ENCODE measurements at regions not wholly inside any gene's neighbourhood (a gene's known extent, or its start where the extent isn't known, plus 50 kb on each side); places are given as distances from the start of the nearest gene placed in this dataset.

GRCh38 chr9:106085479-106085878 lies 391.1 kb downstream of the TMEM38B start:
- Histone ChIP-seq H3K36me3 (no peaks in the 10 kb centered on the region), H3K27ac (no peak overlapping the region), H3K4me1 (ENCODE audit: control insufficient read depth in 1 of 2, low read depth in 2 of 2) (no peaks in the 10 kb centered on the region), H3K9me3 (no peaks in the 10 kb centered on the region), H3K27me3 (replicated peaks; ENCODE audit: insufficient read depth) (no peaks in the 10 kb centered on the region), H3K4me3 (no peak overlapping the region)
- DNase-seq (ENCODE audit: low spot score), result no peak
- TF ChIP-seq CTCF (IDR thresholded peaks at IDR 0.05), result no peak
- no peak for ATAC-seq (ENCODE audit: insufficient number of reproducible peaks, low FRiP score, low read depth)

DNA sequence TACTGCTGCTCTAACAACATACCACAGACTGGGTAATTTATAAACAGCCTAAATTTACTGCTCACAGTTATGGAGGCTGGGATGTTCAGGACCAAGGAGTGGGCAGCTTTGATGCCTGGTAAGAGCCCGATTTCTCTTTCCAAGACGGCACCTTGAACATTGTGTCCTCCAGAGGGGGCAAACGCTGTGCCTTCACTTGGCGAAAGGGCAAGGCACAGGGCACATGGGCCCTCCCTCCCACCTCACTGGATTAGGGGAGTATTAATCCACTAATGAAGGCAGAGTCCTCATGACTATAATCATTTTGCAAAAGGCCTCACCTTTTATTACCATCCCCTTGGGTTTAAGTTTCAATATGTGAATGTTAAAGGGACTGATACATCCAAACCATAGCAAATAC lies 397.7 kb downstream of the TMEM38B start:
- no peak for TF ChIP-seq CTCF (IDR thresholded peaks at IDR 0.05)

GRCh38 chr9:106102821-106103220 lies 408.5 kb downstream of the TMEM38B start:
- Histone ChIP-seq H3K27ac (no peak overlapping the region), H3K4me3 (no peak overlapping the region), H3K36me3 (no peaks in the 10 kb centered on the region), H3K9me3 (no peaks in the 10 kb centered on the region), H3K27me3 (replicated peaks; ENCODE audit: insufficient read depth) (no peaks in the 10 kb centered on the region), H3K4me1 (ENCODE audit: control insufficient read depth in 1 of 2, low read depth in 2 of 2) (no peaks in the 10 kb centered on the region)
- TF ChIP-seq CTCF (IDR thresholded peaks at IDR 0.05), result no peak
- no peak for DNase-seq (ENCODE audit: low spot score)
- no peak for ATAC-seq (ENCODE audit: insufficient number of reproducible peaks, low FRiP score, low read depth)

More for the DNA sequence above, 397.7 kb downstream of the TMEM38B start:
- no peak for ATAC-seq (ENCODE audit: insufficient number of reproducible peaks, low FRiP score, low read depth)
- H3K27ac ChIP-seq, result no peak overlapping the region
- H3K36me3 ChIP-seq, result no peaks in the 10 kb centered on the region
- H3K9me3 ChIP-seq, result no peaks in the 10 kb centered on the region
- no peak for DNase-seq (ENCODE audit: low spot score)
- H3K27me3 ChIP-seq (replicated peaks; ENCODE audit: insufficient read depth), result no peaks in the 10 kb centered on the region
- H3K4me1 ChIP-seq (ENCODE audit: control insufficient read depth in 1 of 2, low read depth in 2 of 2), result no peaks in the 10 kb centered on the region
- no peak overlapping the region for H3K4me3 ChIP-seq

DNA sequence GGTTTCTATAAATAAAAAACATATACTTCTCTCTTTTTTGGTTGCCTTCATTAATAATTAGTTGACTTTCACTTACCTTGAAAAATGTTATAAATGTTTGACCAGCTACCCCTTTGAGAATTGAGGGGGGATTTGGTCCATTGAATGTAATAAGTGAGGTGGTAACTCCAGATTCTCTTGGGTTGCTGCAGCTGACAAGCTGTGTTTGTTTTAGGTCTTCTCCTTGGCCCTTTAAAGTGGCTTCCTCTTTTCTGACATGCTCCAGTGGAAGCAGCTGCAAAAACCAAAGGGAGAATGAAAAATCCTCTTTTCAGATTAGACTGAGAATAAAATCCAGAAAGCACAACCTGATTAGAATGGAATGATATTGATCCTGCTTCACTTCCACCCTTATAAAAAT lies 410.5 kb downstream of the TMEM38B start:
- no peak for ATAC-seq (ENCODE audit: insufficient number of reproducible peaks, low FRiP score, low read depth)
- Histone ChIP-seq H3K27me3 (replicated peaks; ENCODE audit: insufficient read depth) (no peaks in the 10 kb centered on the region), H3K4me1 (ENCODE audit: control insufficient read depth in 1 of 2, low read depth in 2 of 2) (no peaks in the 10 kb centered on the region), H3K36me3 (no peaks in the 10 kb centered on the region), H3K9me3 (no peaks in the 10 kb centered on the region), H3K27ac (no peak overlapping the region), H3K4me3 (no peak overlapping the region)
- no peak for DNase-seq (ENCODE audit: low spot score)
- TF ChIP-seq CTCF (IDR thresholded peaks at IDR 0.05), result no peak

GRCh38 chr9:106106396-106106795 lies 412.1 kb downstream of the TMEM38B start:
- H3K27me3 ChIP-seq (replicated peaks; ENCODE audit: insufficient read depth), result no peaks in the 10 kb centered on the region
- no peak overlapping the region for H3K4me3 ChIP-seq
- no peaks in the 10 kb centered on the region for H3K4me1 ChIP-seq (ENCODE audit: control insufficient read depth in 1 of 2, low read depth in 2 of 2)
- TF ChIP-seq CTCF (IDR thresholded peaks at IDR 0.05), result no peak
- no peak for ATAC-seq (ENCODE audit: insufficient number of reproducible peaks, low FRiP score, low read depth)
- no peaks in the 10 kb centered on the region for H3K36me3 ChIP-seq
- H3K27ac ChIP-seq, result no peak overlapping the region
- no peak for DNase-seq (ENCODE audit: low spot score)
- H3K9me3 ChIP-seq, result no peaks in the 10 kb centered on the region
